NCI-H2081 (cell line): ENCODE measurements at regions not wholly inside any gene's neighbourhood (a gene's known extent, or its start where the extent isn't known, plus 50 kb on each side); places are given as distances from the start of the nearest gene placed in this dataset.

Experiments used
- DNase-seq, 2 experiments: peaks; one replicate each; lab custom pipeline; 2025; lab: John Stamatoyannopoulos, UW

DNA sequence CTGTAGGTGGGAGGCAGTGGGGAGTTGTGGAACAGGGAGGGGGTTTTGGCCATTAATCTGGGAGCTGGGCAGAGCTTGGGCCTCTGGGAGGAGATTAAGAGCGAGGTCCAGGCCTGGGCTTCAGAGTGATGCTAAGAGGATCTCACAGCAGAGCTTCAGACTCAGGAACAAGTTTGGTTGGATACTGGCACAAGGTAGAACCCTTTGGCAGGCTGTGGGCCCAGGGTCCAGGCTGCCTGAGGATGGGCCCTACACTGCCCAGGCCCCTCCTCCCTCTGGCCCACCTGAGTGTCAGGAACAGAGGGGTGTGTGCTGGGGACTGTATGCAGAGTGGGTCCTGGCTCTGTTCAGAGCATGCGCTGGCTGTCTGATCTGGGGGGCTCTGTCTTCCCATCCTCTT lies 334.9 kb downstream of the CYP26B1 start:
- DNase-seq: no peak

GRCh38 chr2:71811726-71812125 lies 335.9 kb downstream of the CYP26B1 start:
- DNase-seq: no peak

DNA sequence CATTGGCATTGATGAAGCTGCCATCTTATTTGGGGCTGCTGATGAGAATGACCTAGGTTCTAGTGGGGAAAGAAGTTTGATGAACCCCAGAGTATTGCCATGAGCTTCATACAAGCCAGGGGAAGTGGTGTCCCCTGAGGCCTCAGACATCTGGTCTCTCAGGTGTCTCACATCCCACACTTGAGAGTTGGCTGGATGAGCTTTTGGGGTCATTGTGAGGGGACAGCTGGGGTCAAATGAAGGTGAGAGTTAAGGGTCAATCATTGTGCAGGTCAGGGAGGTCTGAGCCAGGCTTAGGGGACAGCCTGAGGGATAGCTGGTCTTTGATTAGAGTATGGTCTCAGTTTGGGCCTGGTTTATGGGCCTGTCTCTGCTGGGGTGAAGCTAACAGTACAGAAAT lies 336.5 kb downstream of the CYP26B1 start:
- no peak for DNase-seq

GRCh38 chr2:71807581-71808451 lies 339.8 kb downstream of the CYP26B1 start:
- no peak for DNase-seq

GRCh38 chr2:71806432-71806831 lies 341.2 kb downstream of the CYP26B1 start:
- DNase-seq: no peak

- no peak for DNase-seq
These were observed 343.3 kb downstream of the CYP26B1 start for GRCh38 chr2:71804281-71804751.

DNA sequence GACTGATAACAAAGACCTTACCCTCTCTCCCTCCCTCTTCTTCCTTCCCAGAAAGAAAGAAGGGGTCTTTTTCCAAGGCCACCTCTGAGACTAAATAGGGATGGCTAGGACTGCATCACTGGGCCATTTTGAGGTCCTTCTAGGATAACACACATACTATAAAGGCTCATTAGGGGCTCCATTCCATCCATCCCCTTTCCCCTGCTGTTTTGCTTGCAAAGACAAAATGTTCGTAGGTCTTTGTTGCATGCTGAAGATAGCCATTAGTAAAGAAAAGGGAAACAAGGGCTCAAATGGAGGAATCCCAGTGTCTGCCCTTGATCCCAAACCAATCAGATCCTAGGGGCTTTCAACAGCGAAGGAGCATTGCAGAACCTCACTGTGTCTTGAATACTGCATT lies 344.3 kb downstream of the CYP26B1 start:
- DNase-seq: no peak

DNA sequence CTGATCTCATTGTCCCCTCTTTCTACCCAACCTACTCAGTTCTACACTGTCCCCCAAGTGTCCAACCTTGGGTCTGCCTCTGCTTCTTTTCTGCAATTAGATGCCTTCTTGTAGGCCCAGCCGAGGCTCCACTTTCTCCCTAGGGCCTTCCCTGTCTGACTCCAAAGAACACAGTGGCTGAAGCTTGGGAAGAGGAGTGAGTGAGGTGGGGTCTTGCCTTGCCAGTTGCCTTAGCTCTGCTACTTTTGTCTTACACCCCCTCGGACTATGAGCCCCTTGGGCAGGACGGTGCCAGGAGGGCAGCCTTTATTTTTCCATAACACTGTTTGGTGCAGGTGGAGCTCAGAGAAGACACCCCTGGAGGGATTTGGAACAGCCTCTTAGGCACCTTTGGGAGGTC lies 345.1 kb downstream of the CYP26B1 start:
- DNase-seq: no peak

DNA sequence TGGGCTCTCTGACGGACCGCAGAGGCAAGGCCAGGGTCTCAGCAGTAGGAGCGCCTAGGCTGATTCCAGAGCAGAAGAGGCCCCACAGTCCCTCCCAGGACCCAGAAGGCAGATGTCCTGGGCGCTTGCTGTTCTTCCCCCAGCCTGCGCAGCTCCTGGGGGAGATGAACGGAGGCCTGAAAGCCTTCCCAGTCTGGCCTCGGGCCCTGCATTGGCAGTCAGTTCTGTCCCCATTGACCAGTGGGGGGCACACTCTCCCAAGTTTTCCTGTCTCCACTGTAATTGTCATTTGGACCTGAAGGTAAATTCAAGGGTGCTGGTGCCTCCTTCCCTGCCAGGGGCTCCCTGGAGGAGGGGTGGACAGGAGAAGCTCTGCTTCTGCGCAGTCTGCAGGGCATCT lies 345.7 kb downstream of the CYP26B1 start:
- no peak for DNase-seq

GRCh38 chr2:71801556-71801955 lies 346.1 kb downstream of the CYP26B1 start:
- no peak for DNase-seq

DNA sequence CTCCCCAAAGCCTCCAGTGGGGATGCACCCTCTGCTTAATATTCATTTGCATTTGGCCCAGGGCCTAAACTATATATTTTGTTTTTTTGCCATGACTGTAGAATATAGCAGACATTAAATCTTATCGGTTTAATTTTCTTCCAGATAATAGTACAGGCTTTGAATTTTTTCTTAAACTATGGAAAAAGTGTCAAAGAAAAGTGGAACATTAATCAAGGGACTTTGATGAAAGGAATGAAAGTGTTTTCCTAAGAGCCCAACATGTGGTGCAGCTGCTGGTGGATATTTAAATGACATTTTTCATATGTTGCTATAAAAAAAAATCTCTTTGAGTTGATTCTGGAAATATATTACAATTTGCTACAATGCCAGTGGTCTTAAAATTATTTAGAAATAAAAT lies 346.8 kb downstream of the CYP26B1 start:
- DNase-seq: no peak

DNA sequence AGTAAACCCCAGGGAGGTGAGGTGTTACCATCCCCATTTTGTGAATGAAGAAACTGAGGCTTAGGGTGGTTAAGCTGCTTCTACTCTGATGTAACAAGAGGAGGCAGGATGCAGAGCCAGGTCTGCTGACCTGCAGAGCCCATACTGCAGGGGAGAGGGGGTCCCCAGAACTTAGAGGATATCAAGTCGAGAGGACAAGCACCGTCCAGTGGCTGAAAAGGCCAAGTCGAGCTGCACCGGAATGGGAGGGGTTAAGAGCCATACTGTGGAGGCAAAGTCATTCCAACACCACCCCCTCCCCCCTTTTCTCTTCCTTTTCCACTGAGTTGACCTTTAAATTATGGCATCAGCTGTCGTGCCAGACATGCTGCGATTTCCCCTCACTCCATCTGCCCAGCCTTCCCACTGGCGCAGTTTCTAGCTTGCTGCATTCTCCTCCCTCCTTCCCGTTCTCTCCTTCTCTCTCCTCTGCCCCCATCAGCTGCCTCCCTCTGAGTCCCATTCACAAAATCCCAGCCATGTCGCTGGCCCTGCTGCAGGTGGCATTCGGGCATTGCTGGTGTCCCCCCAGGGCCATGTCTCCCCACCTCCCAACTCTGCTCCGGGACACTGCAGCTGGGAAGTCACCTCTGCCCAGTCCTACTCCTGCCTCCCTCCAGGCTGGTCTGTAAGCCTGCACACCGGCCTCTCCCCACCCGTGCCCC lies 346.9 kb downstream of the DYSF start:
- no peak for DNase-seq

- DNase-seq: no peak
These were observed 345.7 kb downstream of the DYSF start for GRCh38 chr2:71799013-71799575.

DNA sequence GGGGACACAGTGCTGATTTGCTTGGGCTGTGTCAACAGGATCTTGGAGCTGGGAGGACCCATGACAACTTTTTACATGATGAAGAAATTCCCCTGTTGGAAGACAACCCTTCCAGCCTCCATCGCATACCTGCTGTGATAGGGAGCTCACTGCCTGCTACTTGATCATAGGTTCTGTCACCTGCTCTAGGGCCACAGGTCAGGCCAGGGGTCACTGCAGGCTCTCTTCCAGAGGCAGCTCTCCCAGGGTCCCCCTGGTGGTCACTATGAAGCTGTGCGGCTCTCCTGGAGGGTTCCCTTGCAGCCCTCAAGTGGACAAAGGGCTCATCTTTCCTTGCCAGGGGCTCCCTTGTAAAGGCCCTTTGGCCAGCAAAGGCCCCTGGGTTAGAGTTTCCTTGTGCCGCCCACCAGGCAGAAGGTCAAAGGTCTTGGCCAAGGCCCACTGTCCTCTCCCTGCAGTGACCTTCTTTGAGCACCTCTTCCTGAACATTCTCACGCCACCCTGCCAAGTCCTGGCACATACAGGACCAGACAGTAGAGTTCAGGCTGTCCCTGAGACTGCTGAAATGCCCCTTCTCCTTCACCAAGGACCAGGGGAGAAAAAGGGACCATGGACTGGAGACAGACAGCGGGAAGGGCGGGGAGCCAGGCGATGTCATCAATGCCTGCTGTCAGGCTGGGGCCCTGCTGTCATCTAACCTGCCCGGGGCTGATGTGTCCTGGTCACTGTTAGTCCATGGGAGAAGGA lies 345.1 kb downstream of the DYSF start:
- DNase-seq: no peak

GRCh38 chr2:71797035-71797810 lies 343.9 kb downstream of the DYSF start:
- no peak for DNase-seq

DNA sequence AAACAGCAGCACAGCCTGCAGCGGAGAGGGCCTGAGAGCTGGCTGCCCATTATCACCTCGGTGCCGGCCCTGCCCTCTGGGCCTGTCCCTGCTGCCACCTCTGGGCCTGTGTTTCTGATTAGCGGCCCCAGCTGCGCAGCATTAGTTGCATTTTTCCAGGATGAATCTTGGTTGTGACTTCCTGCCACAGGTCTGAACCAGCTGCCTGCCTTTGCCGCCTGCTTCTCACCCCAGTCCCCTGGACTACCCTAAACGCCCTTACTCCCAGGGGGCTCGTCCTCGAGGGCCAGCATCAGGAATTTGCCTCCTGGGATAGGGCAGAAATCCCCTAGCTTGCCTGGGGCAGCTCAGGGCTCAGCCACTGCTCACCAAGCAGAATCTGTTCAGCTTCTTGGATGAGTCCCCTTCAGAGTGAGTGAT lies 342.8 kb downstream of the DYSF start:
- DNase-seq: no peak

DNA sequence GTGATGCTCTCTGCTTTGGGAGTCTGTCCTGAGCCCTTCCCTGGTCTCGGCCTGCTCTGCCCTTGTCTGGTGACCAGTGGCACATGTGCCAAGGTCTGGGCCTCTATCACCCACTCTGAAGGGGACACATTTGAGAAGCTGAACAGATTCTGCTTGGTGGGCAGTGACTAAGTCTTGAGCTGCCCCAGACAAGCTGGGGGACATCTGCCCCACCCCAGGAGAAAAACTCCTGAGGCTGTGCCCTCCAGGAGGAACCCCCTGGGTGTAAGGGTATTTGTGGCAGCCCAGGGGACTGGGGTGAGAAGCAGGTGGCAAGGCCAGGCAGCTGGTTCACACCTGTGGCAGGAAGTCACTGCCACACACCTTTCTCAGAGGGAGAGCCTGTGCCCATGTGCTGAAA lies 342.1 kb downstream of the DYSF start:
- no peak for DNase-seq

GRCh38 chr2:71794611-71795010 lies 341.2 kb downstream of the DYSF start:
- DNase-seq: no peak

GRCh38 chr2:71793926-71794325 lies 340.6 kb downstream of the DYSF start:
- no peak for DNase-seq

- DNase-seq: no peak
These were observed 339.8 kb downstream of the DYSF start for GRCh38 chr2:71792926-71793761.
